ENCODE measurements at regions not wholly inside any gene's neighbourhood (a gene's known extent, or its start where the extent isn't known, plus 50 kb on each side); places are given as distances from the start of the nearest gene placed in this dataset.

DNA sequence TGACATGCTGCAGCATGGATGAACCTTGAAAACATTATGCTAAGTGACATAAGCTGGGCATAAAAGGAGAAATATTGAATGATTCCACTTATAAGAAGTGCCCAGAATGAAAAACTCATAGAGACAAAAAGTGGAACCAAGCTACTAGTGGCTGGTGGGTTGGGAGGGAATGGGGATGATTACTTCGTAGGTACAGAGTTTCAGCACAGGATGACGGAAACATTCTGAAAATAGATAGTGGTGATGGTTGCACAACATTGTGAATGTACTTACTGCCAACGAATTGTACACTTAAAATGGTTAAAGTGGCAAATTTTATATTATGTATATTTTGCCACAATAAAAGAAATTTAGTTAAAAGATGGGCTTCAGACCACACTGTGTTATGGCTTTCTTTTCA, 93.6 kb downstream of the RPLP1 start:
- no peak overlapping the region for H3K27ac ChIP-seq (ENCODE audit: low read length)
- H3K36me3 ChIP-seq (replicated peaks; ENCODE audit: insufficient read depth, low read length), result no peaks in the 10 kb centered on the region
- H3K9me2 ChIP-seq (replicated peaks; ENCODE audit: insufficient read depth, low read length), result no peaks in the 10 kb centered on the region
- H3K4me3 ChIP-seq (ENCODE audit: low read length), result no peak overlapping the region
- H3K9ac ChIP-seq (ENCODE audit: low read length), result no peak overlapping the region
- no peaks in the 10 kb centered on the region; the same call in 1 of the 2 replicates for H3K27me3 ChIP-seq (replicated peaks; ENCODE audit: insufficient read depth, low read length)
- no peak for TF ChIP-seq EZH2phosphoT487 (IDR thresholded peaks at IDR 0.05; ENCODE audit: low read length)
- no peaks in the 10 kb centered on the region for H3K9me3 ChIP-seq (replicated peaks; ENCODE audit: insufficient read depth, low read length)
- no peaks in the 10 kb centered on the region for H3K4me1 ChIP-seq (ENCODE audit: low read length)
- H3F3A ChIP-seq (ENCODE audit: insufficient read depth, low read length), result no peaks in the 10 kb centered on the region
- no peaks in the 10 kb centered on the region for H3K79me2 ChIP-seq (ENCODE audit: low read length)
- H3K4me2 ChIP-seq (ENCODE audit: low read depth, low read length), result no peak overlapping the region
- H2AFZ ChIP-seq (ENCODE audit: low read length), result no peak overlapping the region
- H4K20me1 ChIP-seq (ENCODE audit: insufficient read depth, low read length), result no peaks in the 10 kb centered on the region
- DNase-seq, result no peak

DNA sequence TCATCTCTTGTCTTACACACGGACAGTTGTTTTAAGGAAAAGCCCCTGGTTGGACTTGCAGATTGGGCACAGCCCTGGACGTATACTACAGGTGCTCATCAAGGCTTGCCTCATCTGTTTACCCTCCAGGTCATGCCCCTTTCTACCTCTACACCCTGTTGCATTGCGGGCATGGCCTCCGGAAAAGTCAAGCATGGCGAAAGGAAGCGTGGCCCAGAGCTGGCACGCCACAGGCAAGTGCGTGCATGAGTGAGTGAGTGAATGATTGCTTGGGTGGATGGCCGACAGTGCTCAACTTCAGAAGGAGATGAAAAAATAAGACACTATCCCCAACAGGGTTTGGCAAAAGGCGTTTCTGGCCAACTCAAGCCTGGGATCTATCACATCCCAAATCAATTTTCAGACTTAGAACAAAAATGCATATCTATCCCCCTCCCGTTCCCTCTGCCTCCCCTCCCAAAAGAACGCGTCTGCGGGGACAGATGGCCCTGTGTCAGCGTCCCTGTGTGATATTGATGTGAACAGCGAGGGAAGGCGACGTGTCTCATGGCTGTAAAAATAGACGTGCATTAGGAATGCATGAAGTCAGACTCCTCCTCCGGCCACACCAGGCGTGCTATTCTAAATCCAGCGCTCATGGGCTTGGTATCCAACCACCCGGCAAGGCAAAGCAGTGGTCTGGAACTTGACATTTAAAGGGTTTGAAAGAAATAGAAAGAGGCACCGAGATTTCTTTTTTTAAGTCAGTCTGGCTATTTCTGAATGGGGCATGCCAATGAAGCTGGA, 96.0 kb downstream of the RPLP1 start:
- H4K20me1 ChIP-seq (ENCODE audit: insufficient read depth, low read length), result no peaks in the 10 kb centered on the region
- no peak overlapping the region for H3K4me3 ChIP-seq (ENCODE audit: low read length)
- no peaks in the 10 kb centered on the region for H3F3A ChIP-seq (ENCODE audit: insufficient read depth, low read length)
- no peaks in the 10 kb centered on the region for H3K79me2 ChIP-seq (ENCODE audit: low read length)
- H3K4me1 ChIP-seq (ENCODE audit: low read length), result no peaks in the 10 kb centered on the region
- no peak overlapping the region for H3K4me2 ChIP-seq (ENCODE audit: low read depth, low read length)
- no peak overlapping the region for H3K27ac ChIP-seq (ENCODE audit: low read length)
- no peak for DNase-seq
- TF ChIP-seq EZH2phosphoT487 (IDR thresholded peaks at IDR 0.05; ENCODE audit: low read length) (no peak), CTCF (IDR thresholded peaks at IDR 0.05; ENCODE audit: low read length) (no peak), EZH2 (optimal IDR thresholded peaks at IDR 0.05; ENCODE audit: low read depth, low read length) (no peak)
- no peaks in the 10 kb centered on the region for H3K9me2 ChIP-seq (replicated peaks; ENCODE audit: insufficient read depth, low read length)
- no peaks in the 10 kb centered on the region for H3K36me3 ChIP-seq (replicated peaks; ENCODE audit: insufficient read depth, low read length)
- H3K9me3 ChIP-seq (replicated peaks; ENCODE audit: insufficient read depth, low read length), result no peaks in the 10 kb centered on the region
- no peak overlapping the region for H2AFZ ChIP-seq (ENCODE audit: low read length)
- no peaks in the 10 kb centered on the region; the same call in 1 of the 2 replicates for H3K27me3 ChIP-seq (replicated peaks; ENCODE audit: insufficient read depth, low read length)
- no peak overlapping the region for H3K9ac ChIP-seq (ENCODE audit: low read length)

GRCh38 chr15:69551391-69552056, 98.9 kb downstream of the RPLP1 start:
- no peaks in the 10 kb centered on the region for H3F3A ChIP-seq (ENCODE audit: insufficient read depth, low read length)

More at GRCh38 chr15:69551391-69552056, 98.9 kb downstream of the RPLP1 start:
- Histone ChIP-seq H2AFZ (ENCODE audit: low read length) (no peak overlapping the region), H3K27ac (ENCODE audit: low read length) (no peak overlapping the region), H3K9ac (ENCODE audit: low read length) (no peak overlapping the region), H4K20me1 (ENCODE audit: insufficient read depth, low read length) (no peaks in the 10 kb centered on the region), H3K27me3 (replicated peaks; ENCODE audit: insufficient read depth, low read length) (no peaks in the 10 kb centered on the region; the same call in 1 of the 2 replicates), H3K79me2 (ENCODE audit: low read length) (no peaks in the 10 kb centered on the region), H3K9me2 (replicated peaks; ENCODE audit: insufficient read depth, low read length) (no peaks in the 10 kb centered on the region), H3K4me2 (ENCODE audit: low read depth, low read length) (no peak overlapping the region), H3K9me3 (replicated peaks; ENCODE audit: insufficient read depth, low read length) (no peaks in the 10 kb centered on the region), H3K4me1 (ENCODE audit: low read length) (no peaks in the 10 kb centered on the region), H3K4me3 (ENCODE audit: low read length) (no peak overlapping the region), H3K36me3 (replicated peaks; ENCODE audit: insufficient read depth, low read length) (no peaks in the 10 kb centered on the region)
- TF ChIP-seq EZH2 (optimal IDR thresholded peaks at IDR 0.05; ENCODE audit: low read depth, low read length), result no peak
- no peak for TF ChIP-seq CTCF (IDR thresholded peaks at IDR 0.05; ENCODE audit: low read length)
- no peak for TF ChIP-seq EZH2phosphoT487 (IDR thresholded peaks at IDR 0.05; ENCODE audit: low read length)
- DNase-seq, result no peak

All from MM.1S (cell line).